ENCODE measurements at regions not wholly inside any gene's neighbourhood (a gene's known extent, or its start where the extent isn't known, plus 50 kb on each side); places are given as distances from the start of the nearest gene placed in this dataset.

DNA sequence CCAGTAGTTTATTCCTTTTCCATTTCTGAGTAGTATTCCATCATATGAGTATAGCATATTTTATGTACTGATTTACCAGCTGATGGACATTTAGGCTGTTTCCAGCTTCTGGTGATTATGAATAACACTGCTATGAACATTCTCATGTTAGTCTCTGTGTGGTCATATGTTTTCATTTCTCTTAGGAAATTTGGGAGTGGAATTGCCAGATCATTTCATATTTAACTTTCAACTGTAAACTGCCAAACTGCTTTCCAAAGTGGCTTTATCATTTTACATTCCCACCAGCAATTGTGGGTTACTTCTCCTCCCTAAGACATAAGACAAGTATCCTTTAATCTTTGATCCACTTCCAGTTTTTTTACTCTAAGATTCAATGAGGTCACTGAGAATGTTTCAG lies 85.7 kb upstream of the RALGPS2 start:
- TF ChIP-seq, protein P1, sequence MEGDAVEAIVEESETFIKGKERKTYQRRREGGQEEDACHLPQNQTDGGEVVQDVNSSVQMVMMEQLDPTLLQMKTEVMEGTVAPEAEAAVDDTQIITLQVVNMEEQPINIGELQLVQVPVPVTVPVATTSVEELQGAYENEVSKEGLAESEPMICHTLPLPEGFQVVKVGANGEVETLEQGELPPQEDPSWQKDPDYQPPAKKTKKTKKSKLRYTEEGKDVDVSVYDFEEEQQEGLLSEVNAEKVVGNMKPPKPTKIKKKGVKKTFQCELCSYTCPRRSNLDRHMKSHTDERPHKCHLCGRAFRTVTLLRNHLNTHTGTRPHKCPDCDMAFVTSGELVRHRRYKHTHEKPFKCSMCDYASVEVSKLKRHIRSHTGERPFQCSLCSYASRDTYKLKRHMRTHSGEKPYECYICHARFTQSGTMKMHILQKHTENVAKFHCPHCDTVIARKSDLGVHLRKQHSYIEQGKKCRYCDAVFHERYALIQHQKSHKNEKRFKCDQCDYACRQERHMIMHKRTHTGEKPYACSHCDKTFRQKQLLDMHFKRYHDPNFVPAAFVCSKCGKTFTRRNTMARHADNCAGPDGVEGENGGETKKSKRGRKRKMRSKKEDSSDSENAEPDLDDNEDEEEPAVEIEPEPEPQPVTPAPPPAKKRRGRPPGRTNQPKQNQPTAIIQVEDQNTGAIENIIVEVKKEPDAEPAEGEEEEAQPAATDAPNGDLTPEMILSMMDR (IDR thresholded peaks at IDR 0.05): no peak
- TF ChIP-seq POLR2AphosphoS5 (IDR thresholded peaks at IDR 0.05): no peak
- TF ChIP-seq EP300 (IDR thresholded peaks at IDR 0.05): no peak

Data from esophagus muscularis mucosa (tissue), 4 donors.